Calu3 (cell line): ENCODE measurements at regions not wholly inside any gene's neighbourhood (a gene's known extent, or its start where the extent isn't known, plus 50 kb on each side); places are given as distances from the start of the nearest gene placed in this dataset.

Source experiments
- BruUV-seq: library from RNA; stranded (reverse); fragments of 400-500 nt; replicated peaks from 2 replicates; lab custom pipeline; 2021; lab: Mats Ljungman, UMichigan
- CTCF ChIA-PET: fragments of 300-600 bp; sonication (Branson Sonifier 250); formaldehyde crosslinking; loops from one replicate; lab custom pipeline; 2022; ENCODE audit warnings: antibody characterized with exemption; lab: Charles Lee
- DNase-seq: peaks from one replicate; pipeline ENCODE4 v3.0.0; 2022
- H3K27ac Mint-ChIP-seq: one replicate; pipeline ENCODE4 v1.8.0; 2022; ENCODE audit warnings: mixed read lengths; ENCODE audit not compliant: unreplicated experiment
- H3K27me3 Mint-ChIP-seq: one replicate; pipeline ENCODE4 v1.8.0; 2022; ENCODE audit warnings: mixed read lengths; ENCODE audit not compliant: unreplicated experiment
- H3K36me3 Mint-ChIP-seq: one replicate; pipeline ENCODE4 v1.8.0; 2022; ENCODE audit warnings: mild to moderate bottlenecking, moderate library complexity, mixed read lengths; ENCODE audit not compliant: insufficient read depth, unreplicated experiment
- H3K4me1 Mint-ChIP-seq: one replicate; pipeline ENCODE4 v1.8.0; 2022; ENCODE audit warnings: mild to moderate bottlenecking, low read depth, mixed read lengths; ENCODE audit not compliant: unreplicated experiment
- H3K4me3 Mint-ChIP-seq: one replicate; pipeline ENCODE4 v1.8.0; 2022; ENCODE audit warnings: mild to moderate bottlenecking, low read depth, moderate library complexity, mixed read lengths; ENCODE audit not compliant: unreplicated experiment
- H3K9me3 Mint-ChIP-seq: one replicate; pipeline ENCODE4 v1.8.0; 2022; ENCODE audit warnings: low read depth, mixed read lengths; ENCODE audit not compliant: unreplicated experiment
- CTCF ChIP-seq: fragments of 200-600 bp; IDR thresholded peaks from one replicate; pipeline ENCODE4 v1.8.0; 2022; ENCODE audit warnings: antibody characterized with exemption; ENCODE audit not compliant: unreplicated experiment
- intact Hi-C: fragments of 100-400 bp; cut with micrococcal nuclease; formaldehyde crosslinking; loops from one replicate; pipeline ENCODE4 v1.10.0; 2022; ENCODE audit not compliant: unreplicated experiment

GRCh38 chr2:181762000-181762399 is 81.7 kb upstream of the NEUROD1 start:
- H3K27ac Mint-ChIP-seq, result no peak overlapping the region
- no peak overlapping the region for H3K4me3 Mint-ChIP-seq
- peaks cover 11% of the 10 kb centered on the region for H3K36me3 Mint-ChIP-seq
- H3K4me1 Mint-ChIP-seq, result peaks cover 8% of the 10 kb centered on the region
- TF ChIP-seq CTCF, result no peak
- H3K9me3 Mint-ChIP-seq, result no peaks in the 10 kb centered on the region
- DNase-seq, result no peak
- BruUV-seq, result no TSS peak
- CTCF ChIA-PET, result no interaction called here
- H3K27me3 Mint-ChIP-seq, result no peaks in the 10 kb centered on the region
- intact Hi-C loops, result no loop called here

- CTCF ChIA-PET, result no interaction called here
- H3K27me3 Mint-ChIP-seq, result no peaks in the 10 kb centered on the region
- BruUV-seq, result no TSS peak
- H3K9me3 Mint-ChIP-seq, result no peaks in the 10 kb centered on the region
- intact Hi-C loops, result no loop called here
- no peak overlapping the region for H3K27ac Mint-ChIP-seq
- TF ChIP-seq CTCF, result no peak
- DNase-seq, result no peak
- H3K4me3 Mint-ChIP-seq, result no peak overlapping the region
- H3K36me3 Mint-ChIP-seq, result peaks cover 11% of the 10 kb centered on the region
- H3K4me1 Mint-ChIP-seq, result peaks cover 8% of the 10 kb centered on the region
These were observed 82.5 kb upstream of the NEUROD1 start for GRCh38 chr2:181762848-181763247.

GRCh38 chr2:181763423-181763822 is 83.1 kb upstream of the NEUROD1 start:
- peaks cover 11% of the 10 kb centered on the region for H3K36me3 Mint-ChIP-seq
- H3K27ac Mint-ChIP-seq, result no peak overlapping the region
- no peak overlapping the region for H3K4me3 Mint-ChIP-seq
- no peaks in the 10 kb centered on the region for H3K9me3 Mint-ChIP-seq
- no peak for DNase-seq
- peaks cover 8% of the 10 kb centered on the region for H3K4me1 Mint-ChIP-seq
- H3K27me3 Mint-ChIP-seq, result no peaks in the 10 kb centered on the region
- CTCF ChIA-PET, result no interaction called here
- BruUV-seq, result no TSS peak
- intact Hi-C loops, result no loop called here
- TF ChIP-seq CTCF, result no peak

- intact Hi-C loops, result no loop called here
- no peak overlapping the region for H3K27ac Mint-ChIP-seq
- no peak for DNase-seq
- peaks cover 8% of the 10 kb centered on the region for H3K4me1 Mint-ChIP-seq
- CTCF ChIA-PET, result interaction anchor here (0.9 kb wide), 1 partner anchor 21 kb away, joined by 3 read pairs; no protein-coding TSS in a partner anchor
- H3K4me3 Mint-ChIP-seq, result no peak overlapping the region
- H3K9me3 Mint-ChIP-seq, result no peaks in the 10 kb centered on the region
- TF ChIP-seq CTCF, result no peak
- peaks cover 5% of the 10 kb centered on the region for H3K36me3 Mint-ChIP-seq
- no TSS peak for BruUV-seq
- no peaks in the 10 kb centered on the region for H3K27me3 Mint-ChIP-seq
These were observed 84.0 kb upstream of the NEUROD1 start for GRCh38 chr2:181764095-181764963.
